ENCODE measurements at regions not wholly inside any gene's neighbourhood (a gene's known extent, or its start where the extent isn't known, plus 50 kb on each side); places are given as distances from the start of the nearest gene placed in this dataset.

DNA sequence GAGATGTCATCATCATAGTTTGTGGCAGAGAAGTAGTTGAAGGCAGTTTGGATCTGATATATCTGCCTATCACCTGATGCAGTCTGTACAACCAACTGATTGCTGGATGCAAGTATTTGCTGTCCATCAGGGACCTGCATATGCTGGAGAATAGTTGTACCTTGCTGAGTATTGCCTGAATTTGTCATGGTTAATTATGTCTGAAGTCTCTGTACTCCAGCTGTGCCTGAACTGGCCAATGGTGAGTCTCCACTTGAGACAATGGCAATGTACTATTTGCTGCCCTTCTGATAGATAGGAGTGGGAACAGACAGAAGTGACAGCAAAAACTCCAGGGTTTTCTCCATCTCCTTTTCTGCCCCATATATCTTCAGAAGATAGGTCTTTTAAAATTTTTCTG, 531.5 kb downstream of the EPHA7 start:
- no peak for DNase-seq (ENCODE audit: low spot score)
- TF ChIP-seq, protein P1, sequence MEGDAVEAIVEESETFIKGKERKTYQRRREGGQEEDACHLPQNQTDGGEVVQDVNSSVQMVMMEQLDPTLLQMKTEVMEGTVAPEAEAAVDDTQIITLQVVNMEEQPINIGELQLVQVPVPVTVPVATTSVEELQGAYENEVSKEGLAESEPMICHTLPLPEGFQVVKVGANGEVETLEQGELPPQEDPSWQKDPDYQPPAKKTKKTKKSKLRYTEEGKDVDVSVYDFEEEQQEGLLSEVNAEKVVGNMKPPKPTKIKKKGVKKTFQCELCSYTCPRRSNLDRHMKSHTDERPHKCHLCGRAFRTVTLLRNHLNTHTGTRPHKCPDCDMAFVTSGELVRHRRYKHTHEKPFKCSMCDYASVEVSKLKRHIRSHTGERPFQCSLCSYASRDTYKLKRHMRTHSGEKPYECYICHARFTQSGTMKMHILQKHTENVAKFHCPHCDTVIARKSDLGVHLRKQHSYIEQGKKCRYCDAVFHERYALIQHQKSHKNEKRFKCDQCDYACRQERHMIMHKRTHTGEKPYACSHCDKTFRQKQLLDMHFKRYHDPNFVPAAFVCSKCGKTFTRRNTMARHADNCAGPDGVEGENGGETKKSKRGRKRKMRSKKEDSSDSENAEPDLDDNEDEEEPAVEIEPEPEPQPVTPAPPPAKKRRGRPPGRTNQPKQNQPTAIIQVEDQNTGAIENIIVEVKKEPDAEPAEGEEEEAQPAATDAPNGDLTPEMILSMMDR (IDR thresholded peaks at IDR 0.05; ENCODE audit: extremely low read depth, missing control alignments) = no peak

DNA sequence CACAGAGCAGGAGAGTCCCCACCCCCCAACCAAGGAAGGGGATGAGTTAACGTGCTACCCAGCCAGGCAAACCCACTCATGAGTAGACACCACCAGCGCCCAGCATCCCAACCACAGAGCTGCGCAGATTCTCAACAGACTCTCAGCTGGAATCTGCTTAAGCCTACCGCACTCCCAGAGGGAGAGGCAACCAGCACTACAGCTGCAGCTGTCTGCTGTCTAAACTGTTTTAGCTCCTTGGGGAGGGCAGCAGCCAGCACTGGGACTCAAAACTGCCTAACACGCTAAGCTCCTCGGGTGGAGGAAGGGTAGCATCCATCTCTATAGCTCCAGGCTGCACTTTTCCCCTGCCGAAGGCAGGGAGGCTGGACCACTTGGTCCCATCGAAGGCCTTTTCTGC, 539.8 kb downstream of the EPHA7 start:
- TF ChIP-seq, protein P1 (IDR thresholded peaks at IDR 0.05; ENCODE audit: extremely low read depth, missing control alignments) = no peak

DNA sequence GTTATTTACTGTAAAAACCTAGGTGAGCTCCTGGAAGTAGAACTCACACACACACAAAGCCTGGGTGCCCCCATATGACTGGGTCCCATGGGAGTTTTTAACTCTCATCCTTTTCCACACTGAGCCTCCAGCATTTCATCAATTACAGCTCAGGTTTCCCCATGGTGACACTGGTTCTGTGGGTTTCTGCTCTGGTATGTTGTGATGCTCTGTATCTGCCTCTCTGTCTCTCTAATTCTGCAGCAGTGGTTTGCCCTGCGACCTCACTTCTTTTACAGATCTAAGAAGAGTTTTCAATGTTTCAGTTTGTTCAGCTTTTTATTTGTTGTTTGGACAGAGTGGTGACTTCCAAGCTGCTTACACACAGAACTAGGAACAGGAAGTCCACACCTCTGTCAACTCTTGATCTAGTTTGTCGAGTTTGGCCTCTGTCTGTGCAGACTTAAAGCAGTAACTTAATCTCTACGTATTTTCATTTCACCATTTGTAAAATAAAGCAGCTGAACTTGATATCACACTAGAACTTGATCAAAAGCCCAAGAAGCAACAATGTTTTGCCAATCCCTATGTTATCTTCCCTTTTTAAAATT, 554.3 kb downstream of the EPHA7 start:
- no peak for DNase-seq (ENCODE audit: low spot score)
- TF ChIP-seq, protein P1 (IDR thresholded peaks at IDR 0.05; ENCODE audit: extremely low read depth, missing control alignments) = no peak

More for the DNA sequence above, 539.8 kb downstream of the EPHA7 start:
- no peak for DNase-seq (ENCODE audit: low spot score)

DNA sequence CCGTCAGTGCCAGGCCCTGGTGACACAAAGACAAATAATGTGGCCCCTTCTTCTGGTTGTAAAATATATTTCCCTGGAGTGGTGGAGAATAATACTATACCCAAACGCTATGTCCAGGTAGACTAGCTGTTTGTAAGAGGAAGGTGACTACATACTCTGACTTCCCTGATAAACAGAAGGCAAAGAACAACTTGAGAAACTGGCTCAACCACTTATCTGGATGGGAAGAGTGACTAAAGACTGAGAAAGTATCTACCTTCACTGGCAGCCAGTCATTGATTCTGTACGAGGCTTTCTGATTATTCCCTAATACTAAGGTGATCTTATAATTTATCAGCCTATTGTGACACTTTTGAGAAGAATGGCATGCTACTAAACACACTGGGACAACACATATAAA, 569.7 kb downstream of the EPHA7 start:
- DNase-seq (ENCODE audit: low spot score) = no peak

DNA sequence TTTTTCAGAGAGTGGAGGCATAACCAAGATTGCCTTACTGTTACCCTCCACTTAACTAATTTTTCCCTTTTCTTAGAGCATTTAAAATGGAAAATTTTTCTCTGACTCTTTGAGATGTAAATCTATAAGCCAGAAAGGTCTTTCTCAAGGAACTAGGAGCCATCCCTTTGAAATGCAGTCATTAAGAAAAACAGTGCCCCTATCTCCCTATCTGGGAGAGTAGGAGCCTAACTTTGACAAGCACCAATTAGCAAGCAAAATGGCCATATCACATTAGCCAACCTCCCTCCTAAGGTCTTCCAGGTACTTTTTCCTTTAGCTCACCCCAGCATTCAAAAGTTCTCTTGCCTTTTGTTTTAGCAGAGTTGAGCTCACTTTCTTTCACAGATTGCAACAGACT, 570.5 kb downstream of the EPHA7 start:
- DNase-seq (ENCODE audit: low spot score) = no peak
- TF ChIP-seq, protein P1 (IDR thresholded peaks at IDR 0.05; ENCODE audit: extremely low read depth, missing control alignments) = no peak

More for the DNA sequence above, 569.7 kb downstream of the EPHA7 start:
- TF ChIP-seq, protein P1 (IDR thresholded peaks at IDR 0.05; ENCODE audit: extremely low read depth, missing control alignments) = no peak

DNA sequence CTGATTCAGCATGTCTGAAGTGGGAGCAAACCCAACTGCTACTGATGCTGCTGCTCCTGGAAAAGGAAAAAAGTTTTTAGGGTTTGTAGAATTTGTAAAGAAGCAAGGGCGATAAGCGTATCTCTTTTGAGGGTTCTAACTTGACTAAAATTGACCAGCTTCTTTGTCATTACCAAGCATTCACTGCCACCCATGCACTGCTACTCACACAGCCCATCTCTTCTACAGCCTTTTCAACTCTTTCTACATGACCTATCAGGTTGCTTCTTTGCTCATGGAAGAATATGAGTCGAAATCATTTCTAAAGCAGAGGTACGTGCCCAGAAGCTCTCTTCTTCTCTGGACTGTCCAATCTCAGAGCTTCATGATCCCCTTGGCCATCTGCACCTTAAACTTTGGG, 570.9 kb downstream of the EPHA7 start:
- no peak for DNase-seq (ENCODE audit: low spot score)
- TF ChIP-seq, protein P1 (IDR thresholded peaks at IDR 0.05; ENCODE audit: extremely low read depth, missing control alignments) = no peak

DNA sequence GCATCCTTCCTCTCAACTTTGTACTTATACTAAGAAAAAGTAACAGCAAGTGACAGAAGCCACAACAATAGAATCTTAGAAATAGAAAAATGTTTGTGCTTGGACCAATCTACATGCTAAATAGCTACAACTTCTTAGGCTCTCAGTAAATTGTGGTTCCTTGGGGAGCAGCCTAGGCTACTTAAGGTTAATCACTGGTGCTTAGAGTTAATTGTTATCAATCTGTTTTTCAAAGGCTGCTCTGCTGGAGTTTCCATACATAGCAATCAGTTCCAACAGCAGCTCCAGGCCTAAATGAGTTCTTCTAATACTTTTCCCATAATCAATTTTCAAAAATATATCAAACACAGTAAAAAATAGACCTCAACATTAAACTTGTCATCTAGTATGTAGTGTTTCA, 571.4 kb downstream of the EPHA7 start:
- DNase-seq (ENCODE audit: low spot score) = no peak
- TF ChIP-seq, protein P1 (IDR thresholded peaks at IDR 0.05; ENCODE audit: extremely low read depth, missing control alignments) = no peak

Measured in GM20000 (cell line).